ACC112 (cell line): ENCODE measurements at regions not wholly inside any gene's neighbourhood (a gene's known extent, or its start where the extent isn't known, plus 50 kb on each side); places are given as distances from the start of the nearest gene placed in this dataset.

Experiments
- H2AFZ ChIP-seq: fragments of 200-600 bp; sonication (generic); one replicate; pipeline ENCODE4 v1.6.0; 2017; ENCODE audit warnings: antibody characterized with exemption, low read length; ENCODE audit not compliant: unreplicated experiment
- H3K27ac ChIP-seq: fragments of 200-600 bp; sonication (generic); 2 replicates; pipeline ENCODE4 v1.5.1; 2014; ENCODE audit warnings: low read depth, mild to moderate bottlenecking, antibody characterized with exemption, low read length, moderate library complexity
- H3K27me3 ChIP-seq: fragments of 200-600 bp; sonication (generic); 2 replicates; pipeline ENCODE4 v1.6.1; 2014; ENCODE audit warnings: mild to moderate bottlenecking, antibody characterized with exemption, low read length, moderate library complexity, mixed read lengths; ENCODE audit not compliant: insufficient read depth
- H3K36me3 ChIP-seq: fragments of 200-600 bp; sonication (generic); 2 replicates; pipeline ENCODE4 v1.6.1; 2016; ENCODE audit warnings: mild to moderate bottlenecking, antibody characterized with exemption, low read length, moderate library complexity, mixed read lengths; ENCODE audit not compliant: insufficient read depth
- H3K4me1 ChIP-seq: fragments of 200-600 bp; sonication (generic); one replicate; pipeline ENCODE4 v1.6.1; 2016; ENCODE audit warnings: low read length, mixed read lengths; ENCODE audit not compliant: insufficient read depth, unreplicated experiment, control insufficient read depth
- H3K4me3 ChIP-seq: fragments of 200-600 bp; sonication (generic); 2 replicates; pipeline ENCODE4 v1.5.1; 2014; ENCODE audit warnings: mild to moderate bottlenecking, low read depth, low read length
- H3K79me2 ChIP-seq: fragments of 200-600 bp; sonication (generic); one replicate; pipeline ENCODE4 v1.6.0; 2016; ENCODE audit warnings: low read length; ENCODE audit not compliant: control insufficient read depth, unreplicated experiment, insufficient read depth

GRCh38 chr4:20616848-20617247, 83.4 kb upstream of the PACRGL start:
- Histone ChIP-seq H3K4me1 (peaks cover 21% of the 10 kb centered on the region), H2AFZ (no peak overlapping the region), H3K36me3 (no peaks in the 10 kb centered on the region), H3K79me2 (no peaks in the 10 kb centered on the region), H3K27ac (no peak overlapping the region), H3K4me3 (no peak overlapping the region), H3K27me3 (no peaks in the 10 kb centered on the region)

- H3K4me3 ChIP-seq: no peak overlapping the region
- H3K79me2 ChIP-seq: no peaks in the 10 kb centered on the region
- H2AFZ ChIP-seq: no peak overlapping the region
- H3K36me3 ChIP-seq: no peaks in the 10 kb centered on the region
- H3K27ac ChIP-seq: no peak overlapping the region
- H3K27me3 ChIP-seq: no peaks in the 10 kb centered on the region
- H3K4me1 ChIP-seq: peaks cover 27% of the 10 kb centered on the region
Measured at GRCh38 chr4:20617678-20618396, 82.4 kb upstream of the PACRGL start.

GRCh38 chr4:20618731-20619130, 81.5 kb upstream of the PACRGL start:
- Histone ChIP-seq H3K4me1 (peaks cover 27% of the 10 kb centered on the region), H3K79me2 (no peaks in the 10 kb centered on the region), H3K4me3 (no peak overlapping the region), H3K27me3 (no peaks in the 10 kb centered on the region), H3K27ac (no peak overlapping the region), H3K36me3 (no peaks in the 10 kb centered on the region), H2AFZ (no peak overlapping the region)

- peaks cover 14% of the 10 kb centered on the region for H3K4me1 ChIP-seq
- no peak overlapping the region for H3K27ac ChIP-seq
- peak overlapping the region; percentile 41 for H2AFZ ChIP-seq
- H3K4me3 ChIP-seq: peak overlapping the region; percentile 45; the same call in 1 of the 2 replicates
- H3K27me3 ChIP-seq: no peaks in the 10 kb centered on the region
- H3K79me2 ChIP-seq: no peaks in the 10 kb centered on the region
- H3K36me3 ChIP-seq: no peaks in the 10 kb centered on the region
Measured at GRCh38 chr4:20621476-20621875, 78.8 kb upstream of the PACRGL start.

- H3K27ac ChIP-seq: no peak overlapping the region
- no peaks in the 10 kb centered on the region for H3K27me3 ChIP-seq
- H3K4me1 ChIP-seq: peaks cover 14% of the 10 kb centered on the region
- H3K36me3 ChIP-seq: no peaks in the 10 kb centered on the region
- no peak overlapping the region for H2AFZ ChIP-seq
- H3K4me3 ChIP-seq: no peak overlapping the region
- no peaks in the 10 kb centered on the region for H3K79me2 ChIP-seq
Measured at GRCh38 chr4:20622701-20623100, 77.6 kb upstream of the PACRGL start.

GRCh38 chr4:20623939-20624338, 76.3 kb upstream of the PACRGL start:
- H3K79me2 ChIP-seq: no peaks in the 10 kb centered on the region
- peaks cover 14% of the 10 kb centered on the region for H3K4me1 ChIP-seq
- no peak overlapping the region for H2AFZ ChIP-seq
- no peak overlapping the region for H3K27ac ChIP-seq
- no peaks in the 10 kb centered on the region for H3K36me3 ChIP-seq
- no peaks in the 10 kb centered on the region for H3K27me3 ChIP-seq
- H3K4me3 ChIP-seq: no peak overlapping the region

GRCh38 chr4:20624793-20625374, 75.4 kb upstream of the PACRGL start:
- no peaks in the 10 kb centered on the region for H3K79me2 ChIP-seq
- no peaks in the 10 kb centered on the region for H3K27me3 ChIP-seq
- H3K4me3 ChIP-seq: no peak overlapping the region
- no peak overlapping the region for H2AFZ ChIP-seq
- no peak overlapping the region for H3K27ac ChIP-seq
- H3K4me1 ChIP-seq: peaks cover 14% of the 10 kb centered on the region
- no peaks in the 10 kb centered on the region for H3K36me3 ChIP-seq

GRCh38 chr4:20625426-20625825, 74.8 kb upstream of the PACRGL start:
- H3K36me3 ChIP-seq: no peaks in the 10 kb centered on the region
- no peaks in the 10 kb centered on the region for H3K79me2 ChIP-seq
- no peaks in the 10 kb centered on the region for H3K27me3 ChIP-seq
- no peak overlapping the region for H2AFZ ChIP-seq
- peaks cover 14% of the 10 kb centered on the region for H3K4me1 ChIP-seq
- H3K27ac ChIP-seq: no peak overlapping the region
- no peak overlapping the region for H3K4me3 ChIP-seq

GRCh38 chr4:20626326-20627005, 73.8 kb upstream of the PACRGL start:
- H3K36me3 ChIP-seq: no peaks in the 10 kb centered on the region
- H2AFZ ChIP-seq: no peak overlapping the region
- no peak overlapping the region for H3K27ac ChIP-seq
- no peaks in the 10 kb centered on the region for H3K27me3 ChIP-seq
- no peak overlapping the region for H3K4me3 ChIP-seq
- peaks cover 9% of the 10 kb centered on the region for H3K4me1 ChIP-seq
- no peaks in the 10 kb centered on the region for H3K79me2 ChIP-seq

- no peaks in the 10 kb centered on the region for H3K27me3 ChIP-seq
- H2AFZ ChIP-seq: no peak overlapping the region
- no peaks in the 10 kb centered on the region for H3K4me1 ChIP-seq
- no peaks in the 10 kb centered on the region for H3K36me3 ChIP-seq
- H3K79me2 ChIP-seq: no peaks in the 10 kb centered on the region
- no peak overlapping the region for H3K27ac ChIP-seq
- no peak overlapping the region for H3K4me3 ChIP-seq
Measured at GRCh38 chr4:20627866-20628265, 72.4 kb upstream of the PACRGL start.
